GM19043 (cell line): ENCODE measurements at regions not wholly inside any gene's neighbourhood (a gene's known extent, or its start where the extent isn't known, plus 50 kb on each side); places are given as distances from the start of the nearest gene placed in this dataset.

ENCODE experiments used
- ATAC-seq: cut with Tn5 transposase; IDR thresholded peaks from one replicate; pipeline ENCODE4 v1.9.1; 2021; ENCODE audit warnings: low read depth; ENCODE audit not compliant: unreplicated experiment

- ATAC-seq, result no peak
Measured at GRCh38 chr9:79334711-79335110, 237.1 kb upstream of the TLE4 start.

- ATAC-seq, result no peak
Measured at GRCh38 chr9:79335987-79336386, 235.8 kb upstream of the TLE4 start.

DNA sequence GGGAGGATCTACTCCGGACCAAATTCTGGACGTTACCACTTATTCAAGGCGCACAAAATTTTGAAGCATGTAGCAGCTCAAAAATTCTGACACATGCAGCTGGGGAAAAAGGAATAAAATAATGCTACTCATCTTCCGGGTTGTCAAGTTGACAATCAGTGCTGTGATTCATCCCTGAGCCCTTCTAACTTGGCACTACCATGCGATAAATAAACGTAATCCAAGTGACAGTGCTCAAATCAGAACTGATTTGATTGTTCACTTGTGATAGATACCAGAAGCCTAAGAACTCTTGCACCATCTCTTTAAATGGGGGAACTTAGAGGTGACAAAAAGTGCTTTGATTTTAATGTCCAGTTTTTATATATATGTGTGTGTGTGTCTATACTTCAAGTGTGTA lies 230.2 kb upstream of the TLE4 start:
- ATAC-seq, result no peak

GRCh38 chr9:79346350-79347020 lies 225.3 kb upstream of the TLE4 start:
- ATAC-seq, result no peak

- ATAC-seq, result no peak
Measured at GRCh38 chr9:79352322-79352721, 219.4 kb upstream of the TLE4 start.

GRCh38 chr9:79353856-79354520 lies 217.8 kb upstream of the TLE4 start:
- no peak for ATAC-seq

- no peak for ATAC-seq
Measured at GRCh38 chr9:79357194-79357593, 214.6 kb upstream of the TLE4 start.

- no peak for ATAC-seq
Measured at GRCh38 chr9:79357616-79358015, 214.1 kb upstream of the TLE4 start.

- no peak for ATAC-seq
Measured at GRCh38 chr9:79360387-79361347, 211.1 kb upstream of the TLE4 start.

- no peak for ATAC-seq
Measured at GRCh38 chr9:79362100-79363081, 209.4 kb upstream of the TLE4 start.

GRCh38 chr9:79369676-79370075 lies 202.1 kb upstream of the TLE4 start:
- no peak for ATAC-seq

DNA sequence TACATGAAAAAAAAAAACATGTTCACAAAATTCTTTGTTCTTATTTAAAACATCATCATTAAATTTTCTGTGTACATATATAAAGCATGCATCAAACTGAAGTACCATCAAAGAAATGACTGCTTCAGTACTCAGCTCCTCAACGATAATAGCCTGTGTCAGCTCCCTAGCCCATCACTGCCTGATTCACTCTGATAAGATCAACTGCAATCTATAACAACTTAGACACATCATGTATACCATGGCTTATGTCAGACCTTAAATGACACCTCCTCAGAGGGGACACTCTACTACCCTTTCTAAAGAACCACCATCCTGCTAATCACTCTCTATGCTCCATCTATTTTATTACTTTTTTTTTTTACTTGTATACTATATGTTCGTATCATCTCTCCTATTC lies 200.5 kb upstream of the TLE4 start:
- ATAC-seq, result no peak

DNA sequence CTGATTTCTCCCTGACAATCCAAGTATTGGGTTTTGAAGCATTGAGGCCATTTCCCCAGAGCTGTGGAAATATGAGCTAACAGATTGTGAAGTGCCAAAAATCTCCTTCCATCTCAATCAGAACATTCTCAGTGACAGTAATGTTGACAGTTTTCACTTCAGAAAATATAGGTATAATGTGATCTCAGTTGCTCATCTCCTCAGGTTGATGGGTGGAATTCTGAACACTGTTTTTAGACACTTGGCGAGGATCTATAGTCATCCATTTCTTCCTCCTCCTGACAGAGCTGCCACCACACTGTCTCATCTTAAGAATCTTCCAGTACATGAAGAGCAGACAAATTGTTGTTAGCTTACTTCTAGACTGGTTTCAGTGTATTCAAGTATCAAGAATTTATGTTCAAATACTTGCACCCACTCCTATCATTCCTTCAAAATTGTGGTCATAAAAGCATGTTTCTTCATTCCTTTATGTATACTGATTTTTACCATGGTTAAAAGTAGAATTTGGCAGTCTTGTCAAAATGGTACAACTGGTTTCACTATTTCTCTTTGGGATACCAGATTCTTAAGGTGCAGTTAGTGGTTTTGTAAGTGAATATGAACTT lies 199.7 kb upstream of the TLE4 start:
- no peak for ATAC-seq

DNA sequence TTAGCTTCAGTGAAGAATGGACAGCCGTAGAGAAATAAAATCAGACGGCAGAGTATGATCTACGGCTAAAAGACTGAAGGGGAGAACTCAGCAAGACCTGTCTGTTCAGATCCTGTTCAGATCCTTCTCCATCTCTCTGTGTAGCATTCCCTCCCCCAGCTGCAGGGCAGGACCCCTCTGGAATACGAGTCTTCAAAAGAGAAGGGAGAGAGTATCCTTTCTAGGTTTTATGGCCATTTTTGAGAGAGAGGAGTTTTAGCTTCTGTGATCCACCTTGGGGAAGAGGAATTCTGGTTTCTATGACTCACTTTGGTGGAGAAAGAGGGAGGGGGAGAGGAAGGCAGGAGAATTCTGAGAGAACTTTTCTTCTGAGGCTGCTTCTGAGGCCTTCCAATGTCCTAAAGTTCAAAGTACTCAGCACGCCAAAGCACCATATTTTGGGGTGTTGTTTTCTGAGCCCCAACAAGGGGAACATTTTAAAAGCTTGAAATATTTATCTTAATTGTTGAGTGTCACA lies 194.4 kb upstream of the TLE4 start:
- no peak for ATAC-seq

GRCh38 chr9:79378107-79378506 lies 193.7 kb upstream of the TLE4 start:
- no peak for ATAC-seq

DNA sequence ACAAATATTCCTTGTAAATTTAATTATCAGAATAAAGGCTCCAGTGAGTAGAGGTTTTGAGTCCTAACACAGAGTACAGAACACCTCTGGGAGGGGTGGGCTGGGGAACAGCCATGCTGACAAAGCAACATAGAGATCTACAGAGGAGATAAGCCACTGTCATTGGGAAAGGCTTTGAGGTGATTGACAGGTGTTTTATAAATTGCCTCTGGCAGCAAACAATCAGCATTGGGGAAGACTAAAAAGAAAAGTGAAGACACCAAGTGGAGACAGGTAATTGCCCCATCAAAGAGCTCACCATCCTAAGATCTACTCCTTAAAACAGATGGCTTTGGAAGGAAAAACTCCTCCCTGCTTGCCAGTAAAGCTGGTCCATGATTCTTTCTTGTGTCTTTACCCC lies 189.7 kb upstream of the TLE4 start:
- ATAC-seq, result no peak

GRCh38 chr9:79382458-79382857 lies 189.3 kb upstream of the TLE4 start:
- ATAC-seq, result no peak

- ATAC-seq, result no peak
Measured at GRCh38 chr9:79383096-79383495, 188.7 kb upstream of the TLE4 start.

DNA sequence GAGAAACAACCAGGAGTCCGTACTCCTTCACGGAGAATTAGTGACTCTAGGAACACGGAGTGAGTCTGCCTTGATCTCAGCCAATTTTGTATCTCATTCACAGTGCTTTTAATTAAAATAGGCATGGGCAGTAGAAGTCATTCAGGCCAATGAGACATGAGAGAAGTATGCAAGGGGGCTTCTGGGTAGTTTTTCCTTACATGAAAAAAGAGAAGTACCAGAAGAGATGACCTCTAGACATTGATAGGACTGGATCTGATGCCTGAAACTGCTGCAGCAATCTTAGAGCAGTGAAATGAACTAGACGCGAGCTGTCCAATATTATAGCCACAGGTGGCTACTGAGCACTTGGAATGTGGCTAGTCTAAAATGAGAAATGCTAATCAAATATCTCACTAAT lies 187.7 kb upstream of the TLE4 start:
- no peak for ATAC-seq

- ATAC-seq, result no peak
Measured at GRCh38 chr9:79384501-79384900, 187.3 kb upstream of the TLE4 start.
